ENCODE measurements at regions not wholly inside any gene's neighbourhood (a gene's known extent, or its start where the extent isn't known, plus 50 kb on each side); places are given as distances from the start of the nearest gene placed in this dataset.

DNA sequence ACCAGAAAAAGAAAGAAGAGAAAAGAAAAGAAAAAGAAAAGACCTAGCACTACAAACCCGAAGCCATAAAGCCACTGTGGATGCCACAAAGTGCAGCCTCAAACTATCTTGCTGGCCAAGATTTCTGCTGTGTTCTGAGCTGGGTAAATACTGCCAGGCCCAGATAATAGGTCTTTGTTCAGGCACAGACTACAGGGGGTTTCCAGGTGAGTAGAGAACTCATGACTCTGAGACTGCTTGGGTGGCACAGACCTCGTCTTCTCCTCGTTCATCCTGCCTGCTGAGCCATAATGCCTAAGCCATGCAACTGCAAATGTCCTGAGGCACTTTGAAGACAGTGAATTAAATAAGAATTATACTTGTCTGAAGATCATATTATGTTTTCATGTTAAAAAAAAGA is 651.8 kb downstream of the LMO4 start:
- Histone ChIP-seq H3K27ac (no peak overlapping the region), H3K27me3 (no peaks in the 10 kb centered on the region), H3K4me3 (no peak overlapping the region), H3K36me3 (no peaks in the 10 kb centered on the region), H3K9me3 (no peaks in the 10 kb centered on the region), H3K4me1 (no peaks in the 10 kb centered on the region)
- DNase-seq (ENCODE audit: low spot score in 2 of 2) = no peak
- TF ChIP-seq, protein P1, sequence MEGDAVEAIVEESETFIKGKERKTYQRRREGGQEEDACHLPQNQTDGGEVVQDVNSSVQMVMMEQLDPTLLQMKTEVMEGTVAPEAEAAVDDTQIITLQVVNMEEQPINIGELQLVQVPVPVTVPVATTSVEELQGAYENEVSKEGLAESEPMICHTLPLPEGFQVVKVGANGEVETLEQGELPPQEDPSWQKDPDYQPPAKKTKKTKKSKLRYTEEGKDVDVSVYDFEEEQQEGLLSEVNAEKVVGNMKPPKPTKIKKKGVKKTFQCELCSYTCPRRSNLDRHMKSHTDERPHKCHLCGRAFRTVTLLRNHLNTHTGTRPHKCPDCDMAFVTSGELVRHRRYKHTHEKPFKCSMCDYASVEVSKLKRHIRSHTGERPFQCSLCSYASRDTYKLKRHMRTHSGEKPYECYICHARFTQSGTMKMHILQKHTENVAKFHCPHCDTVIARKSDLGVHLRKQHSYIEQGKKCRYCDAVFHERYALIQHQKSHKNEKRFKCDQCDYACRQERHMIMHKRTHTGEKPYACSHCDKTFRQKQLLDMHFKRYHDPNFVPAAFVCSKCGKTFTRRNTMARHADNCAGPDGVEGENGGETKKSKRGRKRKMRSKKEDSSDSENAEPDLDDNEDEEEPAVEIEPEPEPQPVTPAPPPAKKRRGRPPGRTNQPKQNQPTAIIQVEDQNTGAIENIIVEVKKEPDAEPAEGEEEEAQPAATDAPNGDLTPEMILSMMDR (IDR thresholded peaks at IDR 0.05) = no peak
- intact Hi-C loops (cut with DNase I) = no loop called here

DNA sequence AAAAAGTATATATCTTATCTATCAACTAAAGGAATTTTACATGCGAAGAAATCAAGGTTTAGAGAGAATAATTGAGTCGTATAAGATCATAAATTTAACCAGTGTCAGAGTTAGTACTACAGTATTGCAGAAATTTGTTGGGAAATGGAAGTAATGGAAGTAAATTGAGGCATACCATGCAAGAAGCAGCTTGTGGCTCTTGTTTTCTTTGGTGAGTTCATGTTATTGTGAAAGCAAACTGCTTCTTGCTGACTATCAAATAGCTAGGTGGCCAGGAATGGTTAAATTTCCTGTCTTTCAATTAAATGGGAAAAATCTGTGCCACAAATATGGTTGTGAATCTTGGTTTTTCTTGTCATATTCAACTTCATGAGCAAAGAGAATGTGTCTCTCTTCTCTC is 652.7 kb downstream of the LMO4 start:
- Histone ChIP-seq H3K27ac (no peak overlapping the region), H3K4me1 (no peaks in the 10 kb centered on the region), H3K36me3 (no peaks in the 10 kb centered on the region), H3K9me3 (no peaks in the 10 kb centered on the region), H3K27me3 (no peaks in the 10 kb centered on the region), H3K4me3 (no peak overlapping the region)
- intact Hi-C loops (cut with DNase I) = no loop called here
- no peak for DNase-seq (ENCODE audit: low spot score in 2 of 2)
- TF ChIP-seq, protein P1 (IDR thresholded peaks at IDR 0.05) = no peak

DNA sequence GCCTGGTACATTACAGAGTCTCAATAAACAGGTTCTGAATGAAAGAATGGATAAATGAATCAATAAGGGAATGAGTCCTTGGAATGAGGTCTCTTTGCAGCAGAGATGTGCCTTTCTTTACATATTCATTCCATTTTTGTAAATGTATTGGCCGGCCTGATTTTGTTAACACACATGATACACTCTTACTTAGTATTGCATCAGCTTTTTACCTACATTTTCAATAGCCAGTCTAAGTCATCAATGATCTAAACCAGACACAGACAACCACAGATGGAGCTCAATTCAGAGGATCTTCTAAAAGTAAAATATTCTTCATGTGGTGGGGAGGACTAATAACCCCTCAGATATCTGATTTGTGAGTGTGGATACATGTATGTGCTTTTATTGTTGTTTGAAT is 653.1 kb downstream of the LMO4 start:
- TF ChIP-seq, protein P1 (IDR thresholded peaks at IDR 0.05) = no peak
- no peak for DNase-seq (ENCODE audit: low spot score in 2 of 2)
- Histone ChIP-seq H3K9me3 (no peaks in the 10 kb centered on the region), H3K36me3 (no peaks in the 10 kb centered on the region), H3K27ac (no peak overlapping the region), H3K4me3 (no peak overlapping the region), H3K4me1 (no peaks in the 10 kb centered on the region), H3K27me3 (no peaks in the 10 kb centered on the region)
- intact Hi-C loops (cut with DNase I) = no loop called here

DNA sequence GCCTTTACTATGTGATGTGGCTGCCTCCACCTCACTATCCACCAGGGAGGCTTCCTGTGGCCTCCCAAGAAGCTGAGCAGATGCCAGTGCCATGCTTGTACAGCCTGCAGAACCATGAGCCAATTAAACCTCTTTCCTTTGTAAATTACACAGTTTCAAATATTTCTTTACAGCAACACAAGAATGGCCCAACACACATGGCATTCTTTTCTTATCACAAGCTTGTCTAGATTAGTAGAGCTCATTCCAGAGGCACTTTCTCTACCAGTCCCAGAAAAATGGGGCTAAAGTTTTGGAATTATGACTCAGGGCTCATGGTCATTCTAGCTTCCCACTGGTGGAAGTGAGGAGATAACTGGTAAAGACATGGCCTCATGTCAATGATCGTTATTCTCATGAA is 655.2 kb downstream of the LMO4 start:
- Histone ChIP-seq H3K36me3 (no peaks in the 10 kb centered on the region), H3K4me3 (no peak overlapping the region), H3K27ac (no peak overlapping the region), H3K4me1 (no peaks in the 10 kb centered on the region), H3K9me3 (no peaks in the 10 kb centered on the region), H3K27me3 (no peaks in the 10 kb centered on the region)
- DNase-seq (ENCODE audit: low spot score in 2 of 2) = no peak
- TF ChIP-seq, protein P1 (IDR thresholded peaks at IDR 0.05) = no peak
- intact Hi-C loops (cut with DNase I) = no loop called here

DNA sequence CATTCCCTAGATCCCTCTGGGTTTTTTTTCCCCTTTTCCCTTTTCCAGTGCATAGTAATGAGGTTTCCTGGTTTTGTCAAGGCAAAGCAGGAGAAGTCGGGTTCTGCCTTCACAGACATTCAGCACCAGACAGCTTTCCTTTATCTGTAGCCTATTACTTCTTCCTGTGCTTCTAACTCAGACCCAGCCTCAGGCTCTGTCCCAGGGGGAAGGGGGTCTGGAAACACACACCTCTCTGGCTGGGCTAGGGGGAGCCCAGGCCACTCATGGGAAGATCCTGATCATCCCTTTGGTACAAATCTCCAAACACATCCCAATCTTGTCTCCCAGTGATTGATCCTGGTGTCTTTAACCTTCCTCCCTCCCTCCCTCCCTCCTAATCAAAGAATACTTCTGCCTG is 656.4 kb downstream of the LMO4 start:
- Histone ChIP-seq H3K4me1 (no peaks in the 10 kb centered on the region), H3K4me3 (no peak overlapping the region), H3K27ac (no peak overlapping the region), H3K27me3 (no peaks in the 10 kb centered on the region), H3K9me3 (no peaks in the 10 kb centered on the region), H3K36me3 (no peaks in the 10 kb centered on the region)
- intact Hi-C loops (cut with DNase I) = no loop called here
- TF ChIP-seq, protein P1 (IDR thresholded peaks at IDR 0.05) = no peak
- no peak for DNase-seq (ENCODE audit: low spot score in 2 of 2)

DNA sequence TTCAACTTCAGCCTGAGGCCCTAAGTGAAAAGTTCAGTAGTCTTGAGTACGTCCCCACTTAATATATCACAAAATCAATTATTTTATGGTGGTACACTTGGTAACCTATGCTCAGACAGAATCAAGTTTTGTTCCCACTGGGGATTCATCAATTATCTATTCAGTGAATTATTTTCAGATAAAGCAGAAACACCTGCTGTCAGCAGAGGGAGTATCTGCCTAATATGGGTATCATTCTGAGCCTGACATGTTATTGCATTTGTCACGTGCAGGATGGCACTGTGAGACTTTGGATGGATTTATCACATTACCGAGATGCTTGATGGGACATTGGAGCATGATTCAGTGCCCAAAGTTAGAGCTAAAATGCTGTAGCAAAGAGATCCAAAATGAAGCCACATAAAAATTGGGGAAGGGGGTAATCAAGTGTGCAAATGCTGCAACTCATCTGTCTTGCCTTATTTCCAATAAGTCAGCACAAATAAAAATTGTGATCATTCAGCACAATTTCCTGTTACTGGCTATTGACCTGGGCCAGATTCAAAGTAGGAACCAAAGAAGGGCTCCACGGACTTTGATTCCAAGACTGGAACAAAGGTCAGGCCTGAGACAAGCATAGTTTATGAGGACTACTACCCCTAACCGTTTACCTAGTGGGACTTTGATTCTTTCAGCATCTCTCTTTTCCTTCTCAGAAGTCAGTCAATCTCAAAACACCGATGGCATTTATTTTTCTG is 657.6 kb downstream of the LMO4 start:
- no peaks in the 10 kb centered on the region for H3K4me1 ChIP-seq
- no peak overlapping the region for H3K27ac ChIP-seq
- DNase-seq (ENCODE audit: low spot score in 2 of 2) = no peak
- intact Hi-C loops (cut with DNase I) = no loop called here
- TF ChIP-seq, protein P1 (IDR thresholded peaks at IDR 0.05) = no peak
- no peaks in the 10 kb centered on the region for H3K9me3 ChIP-seq
- H3K36me3 ChIP-seq = no peaks in the 10 kb centered on the region
- H3K4me3 ChIP-seq = no peak overlapping the region
- no peaks in the 10 kb centered on the region for H3K27me3 ChIP-seq

Data from ascending aorta (tissue), 2 donors.